ENCODE measurements at regions not wholly inside any gene's neighbourhood (a gene's known extent, or its start where the extent isn't known, plus 50 kb on each side); places are given as distances from the start of the nearest gene placed in this dataset.

DNA sequence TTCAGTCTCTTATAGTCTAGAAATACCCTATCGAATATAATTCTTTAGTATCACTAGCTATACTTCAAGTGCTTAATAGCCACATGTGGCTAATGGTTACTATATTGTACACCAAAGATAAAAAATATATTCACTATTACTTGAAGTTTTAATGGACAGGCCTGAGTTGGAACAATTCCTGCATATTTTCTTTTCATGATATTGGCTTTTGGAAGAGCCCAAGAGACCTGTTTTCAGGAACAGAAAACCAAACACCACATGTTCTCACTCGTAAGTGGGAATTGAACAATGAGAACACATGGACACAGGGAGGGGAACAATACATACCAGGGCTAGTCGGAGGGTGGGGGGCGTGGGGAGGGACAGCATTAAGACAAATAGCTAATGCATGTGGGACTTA lies 334.4 kb upstream of the TRIB2 start:
- TF ChIP-seq GATA3 (IDR thresholded peaks at IDR 0.05; ENCODE audit: low read depth, low read length) (no peak), GATA2 (IDR thresholded peaks at IDR 0.05; ENCODE audit: low read depth, low read length) (no peak)

Measured in SH-SY5Y (cell line).